Pancreas (tissue), 10 donors: ENCODE measurements at regions not wholly inside any gene's neighbourhood (a gene's known extent, or its start where the extent isn't known, plus 50 kb on each side); places are given as distances from the start of the nearest gene placed in this dataset.

Experiments
- ATAC-seq, 4 donors: fragments of 200-7000 bp; cut with Tn5 transposase; one replicate each; pipeline versions ENCODE4 v1.8.0 to v1.9.1; 2020; ENCODE audit warnings: mild to moderate bottlenecking in 4 of 4, moderate library complexity in 4 of 4
- DNase-seq, 6 donors: peaks; one replicate each; pipeline ENCODE4 v3.0.0-alpha.2; 2020
- FAIRE-seq: peaks from 2 replicates; lab custom pipeline; 2012; peaks lifted over from hg19 to GRCh38; lab: Jason Lieb, UNC
- H3K27ac ChIP-seq, 4 donors: fragments of 200-600 bp; sonication (generic); 1 replicate in 3 of 4; 2 replicates in 1 of 4; pipeline versions ENCODE4 v1.5.0 to v1.8.0; 2020
- H3K27me3 ChIP-seq, 4 donors: fragments of 200-600 bp; one replicate each; pipeline ENCODE4 v1.8.0; 2021
- H3K36me3 ChIP-seq, 3 donors: fragments of 200-600 bp; sonication (generic) in 1 of 3; one replicate each; pipeline versions ENCODE4 v1.5.0 to v1.8.0; 2020 to 2021
- H3K4me1 ChIP-seq, 3 donors: fragments of 200-600 bp; one replicate each; pipeline ENCODE4 v1.8.0; 2021
- H3K4me3 ChIP-seq, 4 donors: fragments of 200-600 bp; sonication (generic) in 2 of 4; one replicate each; pipeline versions ENCODE4 v1.5.0 to v1.8.0; 2020 to 2021
- H3K9me3 ChIP-seq, 4 donors: fragments of 200-600 bp; one replicate each; pipeline ENCODE4 v1.8.0; 2021
- CTCF ChIP-seq, 4 donors: fragments of 200-600 bp; sonication (generic) in 3 of 4; IDR thresholded peaks; one replicate each; pipeline versions ENCODE4 v1.5.0 to v1.8.0; 2021; ENCODE audit warnings: antibody characterized with exemption in 4 of 4
- WGBS, 2 donors: extraction: QIAGEN DNeasy Blood & Tissue Kit; methylation state at CpG; one replicate each; pipeline ENCODE4 v1.1.7; 2013; 5-methylcytosine and 5-hydroxymethylcytosine counted together
- intact Hi-C, 3 donors: fragments of 100-400 bp; cut with DNase I; formaldehyde crosslinking; loops; one replicate each; pipeline versions ENCODE4 v1.11.1 to v1.14.2; 2022
- donor health status: healthy with polysubstance abuse.
- donor health status: DM: no; HTN: no; CAD: no; lungs with moderate emphysema.
- donor health status: DM: no; HTN: no; CAD: no.
- donor health status: control.
- donor health status: control.
- donor health status: Bipolar disorder and iron deficiency.
- donor health status: DM: yes; HTN: yes; CAD: no.
- donor health status: DM: no; HTN: no; CAD: no.
- donor health status: DM: no; HTN: no; CAD: no.
- donor health status: DM: yes; HTN: yes; CAD: no.

GRCh38 chr1:190847166-190847565 is 369.5 kb upstream of the BRINP3 start:
- FAIRE-seq, result no peak
- intact Hi-C loops, result no loop called here

GRCh38 chr1:190849346-190849745 is 371.7 kb upstream of the BRINP3 start:
- Histone ChIP-seq H3K27ac (no peak overlapping the region), H3K27me3 (no peaks in the 10 kb centered on the region), H3K36me3 (no peaks in the 10 kb centered on the region), H3K4me1 (no peaks in the 10 kb centered on the region), H3K4me3 (no peak overlapping the region), H3K9me3 (no peaks in the 10 kb centered on the region)
- no peak for FAIRE-seq
- intact Hi-C loops, result no loop called here
- 11 to 14% methylated on average over 4 of the region's 4 CpGs for WGBS, 2 donors
- peak in 2 of 4 donors; percentile 31 to 53 for ATAC-seq
- DNase-seq, result no peak
- TF ChIP-seq CTCF (IDR thresholded peaks at IDR 0.05), result no peak

More at GRCh38 chr1:190847166-190847565, 369.5 kb upstream of the BRINP3 start:
- H3K27me3 ChIP-seq, result no peaks in the 10 kb centered on the region
- H3K9me3 ChIP-seq, result no peaks in the 10 kb centered on the region
- no peak for DNase-seq
- H3K4me3 ChIP-seq, result no peak overlapping the region
- no peak for ATAC-seq
- 86 to 94% methylated on average over 4 of the region's 4 CpGs for WGBS, 2 donors
- no peak overlapping the region for H3K27ac ChIP-seq
- no peaks in the 10 kb centered on the region for H3K36me3 ChIP-seq
- TF ChIP-seq CTCF (IDR thresholded peaks at IDR 0.05), result no peak
- no peaks in the 10 kb centered on the region for H3K4me1 ChIP-seq

GRCh38 chr1:190852611-190853010 is 374.9 kb upstream of the BRINP3 start:
- ATAC-seq (no peak), FAIRE-seq (no peak), DNase-seq (no peak)
- Histone ChIP-seq H3K9me3 (no peaks in the 10 kb centered on the region), H3K4me3 (no peak overlapping the region), H3K4me1 (no peaks in the 10 kb centered on the region), H3K27ac (no peak overlapping the region), H3K36me3 (no peaks in the 10 kb centered on the region), H3K27me3 (no peaks in the 10 kb centered on the region)
- 86 to 88% methylated on average over 2 of the region's 2 CpGs for WGBS, 2 donors
- intact Hi-C loops, result no loop called here
- no peak for TF ChIP-seq CTCF (IDR thresholded peaks at IDR 0.05)

- FAIRE-seq, result no peak
- Histone ChIP-seq H3K4me3 (no peak overlapping the region), H3K27ac (no peak overlapping the region), H3K9me3 (no peaks in the 10 kb centered on the region), H3K36me3 (no peaks in the 10 kb centered on the region), H3K27me3 (no peaks in the 10 kb centered on the region), H3K4me1 (no peaks in the 10 kb centered on the region)
- no peak for DNase-seq
- no peak for ATAC-seq
- WGBS, 2 donors, result 77 to 78% methylated on average over 2 of the region's 2 CpGs
- intact Hi-C loops, result no loop called here
- no peak for TF ChIP-seq CTCF (IDR thresholded peaks at IDR 0.05)
Observed at GRCh38 chr1:190858140-190858539, 380.5 kb upstream of the BRINP3 start.

GRCh38 chr1:190864013-190864641 is 386.5 kb upstream of the BRINP3 start:
- FAIRE-seq, result no peak

More at GRCh38 chr1:190864013-190864641, 386.5 kb upstream of the BRINP3 start:
- Histone ChIP-seq H3K4me1 (no peaks in the 10 kb centered on the region), H3K27me3 (no peaks in the 10 kb centered on the region), H3K4me3 (no peak overlapping the region), H3K27ac (no peak overlapping the region), H3K9me3 (no peaks in the 10 kb centered on the region), H3K36me3 (no peaks in the 10 kb centered on the region)
- 49 to 80% methylated on average over 3 of the region's 3 CpGs for WGBS, 2 donors
- no peak for ATAC-seq
- intact Hi-C loops, result no loop called here
- TF ChIP-seq CTCF (IDR thresholded peaks at IDR 0.05), result no peak
- DNase-seq, result no peak
